NCI-H2107 treated with DMSO at 0.1 percent for 48 hours (cell line): ENCODE measurements at regions not wholly inside any gene's neighbourhood (a gene's known extent, or its start where the extent isn't known, plus 50 kb on each side); places are given as distances from the start of the nearest gene placed in this dataset.

Source experiments
- DNase-seq: peaks from one replicate; lab custom pipeline; 2025; ENCODE audit not compliant: unreplicated experiment; lab: John Stamatoyannopoulos, UW

DNA sequence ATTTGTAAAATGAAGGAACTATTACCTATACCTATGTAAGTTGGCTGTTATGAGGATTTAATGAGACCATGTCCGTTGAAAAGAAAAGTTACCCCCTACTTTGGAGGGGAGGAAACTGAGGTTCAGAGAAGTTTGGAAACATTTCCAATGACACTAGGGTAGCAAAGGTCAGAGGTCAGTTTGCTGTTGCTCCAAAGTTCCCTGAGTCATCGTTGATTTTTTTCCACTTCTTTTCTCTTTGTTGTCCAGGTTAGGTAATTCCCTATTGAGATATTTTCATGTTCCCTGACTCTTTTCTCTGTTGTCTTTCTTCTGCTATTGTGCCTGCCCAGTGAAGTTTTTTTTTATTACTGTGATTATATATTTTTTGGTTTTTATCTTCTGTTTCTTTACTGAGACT lies 213.8 kb upstream of the C1orf174 start:
- DNase-seq, result no peak

- DNase-seq, result no peak
Observed at GRCh38 chr1:4115191-4115900, 215.3 kb upstream of the C1orf174 start.

DNA sequence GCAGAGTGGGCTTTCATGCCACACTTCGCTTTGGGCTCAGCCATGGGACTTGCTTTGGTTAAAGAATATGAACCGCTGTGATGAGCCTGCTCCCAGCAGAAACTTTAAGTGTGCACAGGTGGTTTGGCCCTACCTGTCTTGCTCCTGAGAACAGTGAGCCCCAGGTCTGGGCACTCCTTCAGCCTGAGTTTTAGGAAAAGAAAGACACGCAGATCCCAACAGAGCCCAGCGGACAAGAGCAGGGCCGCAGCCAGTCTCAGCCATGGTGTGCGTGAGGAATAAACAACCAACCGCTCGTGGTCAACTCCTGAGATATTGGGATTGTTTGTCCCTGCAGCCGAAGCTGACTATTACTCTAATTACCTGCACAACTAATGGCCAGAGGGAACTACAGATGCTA lies 217.1 kb upstream of the C1orf174 start:
- no peak for DNase-seq

DNA sequence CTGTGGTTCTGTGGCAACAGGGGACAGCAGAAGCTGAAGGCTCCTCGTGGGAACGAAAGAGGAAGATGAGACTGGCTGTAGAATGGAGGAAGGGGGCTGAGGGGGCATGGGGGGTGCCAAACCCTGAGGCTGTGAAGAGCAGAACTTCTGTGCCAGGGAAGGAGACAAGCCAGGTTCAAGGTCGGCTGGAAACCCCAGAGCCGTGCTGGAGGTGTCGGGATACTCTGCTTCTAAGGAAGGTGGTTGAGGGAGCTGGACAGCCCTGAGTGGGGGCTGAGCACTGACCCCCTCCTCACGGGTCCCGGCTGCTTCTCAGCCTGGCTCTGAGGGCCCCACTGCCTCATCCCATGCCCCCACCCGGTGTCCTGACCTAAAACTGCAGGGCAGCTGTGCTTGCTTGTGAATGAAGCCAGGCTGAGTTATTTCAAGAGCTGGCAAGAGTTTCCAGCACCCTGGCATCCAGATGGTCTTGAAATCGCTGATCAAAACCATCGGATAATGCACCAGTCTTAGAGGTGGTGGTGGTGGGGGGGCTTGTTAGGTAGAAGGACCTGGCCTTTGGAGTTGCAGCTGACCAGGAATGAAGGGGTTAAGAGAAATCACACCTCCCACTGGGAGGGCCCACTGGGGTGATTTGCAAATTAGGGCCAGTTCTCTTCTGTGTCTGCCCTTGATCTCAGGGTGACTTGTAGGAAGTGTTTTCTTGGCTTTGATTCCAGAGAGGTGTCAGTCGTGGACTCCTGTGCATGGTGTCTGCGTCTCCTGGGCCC lies 218.9 kb upstream of the C1orf174 start:
- no peak for DNase-seq

DNA sequence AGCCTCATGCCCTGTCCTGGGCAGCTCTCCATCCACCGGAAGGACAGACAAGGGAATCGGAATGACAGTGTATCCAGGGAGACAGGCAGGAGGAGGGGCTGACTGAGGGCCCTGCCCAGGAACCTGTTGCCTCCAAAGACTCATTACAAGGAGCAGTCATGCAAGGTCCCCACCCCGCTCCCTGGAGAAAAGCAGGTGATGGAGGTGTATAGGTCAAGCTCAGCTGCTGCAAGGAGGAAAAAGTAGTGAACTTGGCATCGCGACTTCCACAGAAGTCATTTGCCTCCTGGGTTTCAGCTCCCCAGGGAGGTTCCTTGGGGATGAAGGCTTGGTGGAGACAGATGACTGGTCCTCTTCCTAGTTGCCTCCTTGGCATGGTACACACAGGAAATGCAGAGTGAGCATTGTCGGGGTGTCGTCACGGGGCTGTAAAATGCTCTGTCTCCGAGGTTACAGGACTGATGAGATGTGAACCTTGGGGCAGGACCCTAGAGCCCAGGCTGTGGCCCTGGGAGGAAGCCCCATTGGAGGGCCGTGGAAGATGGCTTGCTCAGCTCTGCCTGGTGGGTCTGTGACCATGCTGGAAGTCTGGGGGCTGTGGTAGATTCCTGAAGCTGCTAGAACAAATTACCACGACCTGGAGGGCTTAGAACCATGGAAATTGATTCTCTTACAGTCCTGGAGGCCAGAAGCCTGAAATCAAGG lies 219.6 kb upstream of the C1orf174 start:
- no peak for DNase-seq

- no peak for DNase-seq
Observed at GRCh38 chr1:4120557-4121292, 220.7 kb upstream of the C1orf174 start.

GRCh38 chr1:4121293-4121684 lies 221.2 kb upstream of the C1orf174 start:
- no peak for DNase-seq

DNA sequence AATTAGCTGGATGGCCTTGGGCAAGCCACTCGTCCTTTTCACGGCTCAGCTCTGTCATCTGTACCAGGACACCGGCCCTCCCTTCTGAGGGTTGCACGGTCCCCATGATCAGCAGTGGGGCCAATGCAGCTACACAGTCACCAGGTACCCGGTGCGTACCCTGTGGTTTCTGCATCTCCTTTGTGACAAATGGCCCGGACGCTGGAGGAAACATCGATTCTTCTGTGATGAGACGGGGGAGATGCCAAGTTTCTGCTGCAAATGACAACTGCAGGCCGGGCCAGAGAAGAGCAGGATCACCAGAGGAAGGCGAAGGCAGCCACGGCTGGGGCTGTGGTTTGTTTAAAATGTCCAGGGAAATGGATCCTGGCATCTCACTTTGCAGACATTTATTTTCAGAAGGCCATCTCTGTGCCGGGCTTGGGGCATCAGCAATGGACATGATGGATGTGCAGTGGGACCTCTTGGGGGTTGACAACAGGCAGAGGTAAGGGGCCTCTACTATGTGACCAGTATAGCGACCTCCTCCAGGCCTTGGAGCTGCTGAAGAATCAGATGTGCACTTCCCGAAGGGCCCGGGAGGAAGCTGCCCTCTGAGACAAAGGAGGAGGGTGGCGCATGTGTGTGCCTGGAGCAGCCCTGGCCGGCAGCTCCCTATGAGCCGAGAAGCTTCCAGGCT lies 221.9 kb upstream of the C1orf174 start:
- no peak for DNase-seq

GRCh38 chr1:4122513-4123160 lies 222.6 kb upstream of the C1orf174 start:
- no peak for DNase-seq

DNA sequence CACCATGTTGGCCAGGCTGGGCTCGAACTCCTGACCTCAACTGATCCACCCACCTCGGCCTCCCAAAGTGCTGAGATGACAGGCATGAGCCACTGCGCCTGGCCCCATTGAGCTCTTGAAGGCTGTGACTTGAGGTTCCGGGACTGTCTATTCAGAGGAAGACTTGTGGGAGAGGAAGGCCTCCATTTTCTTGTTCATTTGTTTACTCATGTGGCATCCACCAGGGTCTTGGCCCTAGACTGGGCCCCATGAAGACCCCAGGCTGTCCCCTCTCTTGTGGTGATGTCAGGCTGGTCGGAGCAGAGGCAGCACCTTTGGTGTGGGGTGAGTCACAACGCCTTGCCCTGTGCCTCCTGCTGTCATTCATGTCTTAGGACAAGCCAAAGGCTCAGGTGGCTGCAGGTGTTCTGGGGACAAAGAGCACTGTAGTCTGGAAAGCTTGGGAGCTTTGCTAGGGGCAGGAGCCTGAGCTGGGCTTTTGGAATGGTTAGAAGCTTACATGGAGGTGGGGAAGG lies 224.6 kb upstream of the C1orf174 start:
- DNase-seq, result no peak

DNA sequence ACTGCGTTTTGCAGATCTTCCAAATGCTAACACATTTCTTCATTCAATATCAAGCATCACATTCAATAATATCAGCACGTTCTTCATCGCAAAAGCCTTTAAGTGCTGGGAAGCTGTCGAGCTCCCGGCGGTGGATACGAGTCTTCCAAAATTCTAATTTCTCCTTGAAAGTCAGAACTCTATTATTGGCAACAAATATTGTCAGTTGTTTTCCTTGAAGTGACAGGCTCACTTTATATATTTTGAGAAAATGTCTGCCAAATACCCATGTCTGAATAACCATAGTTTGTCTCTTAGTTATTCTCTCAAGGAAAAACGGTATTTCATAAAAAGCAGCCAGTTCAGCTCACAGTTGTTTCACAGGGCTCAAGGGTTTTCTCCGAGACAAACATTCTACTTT lies 226.2 kb upstream of the C1orf174 start:
- DNase-seq, result no peak

- no peak for DNase-seq
Observed at GRCh38 chr1:4126731-4127591, 226.9 kb upstream of the C1orf174 start.

DNA sequence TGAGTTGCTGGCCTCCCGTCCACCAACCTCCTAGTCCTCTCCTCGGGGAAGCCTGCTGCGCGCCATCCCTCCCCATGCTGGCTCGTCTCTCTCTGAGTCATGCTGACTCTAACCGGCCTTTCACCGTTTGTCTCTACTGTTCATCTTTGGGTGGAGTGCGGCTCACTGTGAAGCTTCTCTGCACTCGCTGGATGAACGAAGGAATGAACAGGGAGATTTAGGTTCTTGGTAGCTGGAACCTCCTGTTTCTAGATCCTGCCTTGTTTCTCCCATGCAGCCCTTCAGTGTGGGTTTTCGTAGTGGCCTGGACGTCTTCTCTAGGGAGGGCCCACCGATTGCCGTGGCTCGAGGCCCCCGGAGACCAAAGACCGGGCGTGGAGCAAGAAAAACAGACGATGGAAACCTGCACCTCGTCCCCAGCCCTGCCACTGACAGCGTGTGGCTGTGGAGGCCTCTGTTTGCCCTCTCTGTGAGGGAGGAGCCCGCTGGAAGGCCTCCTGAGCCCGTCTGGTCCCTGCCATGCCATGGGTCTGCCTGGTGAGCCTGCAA lies 227.6 kb upstream of the C1orf174 start:
- DNase-seq, result no peak

- no peak for DNase-seq
Observed at GRCh38 chr1:4128616-4129015, 228.5 kb upstream of the C1orf174 start.

DNA sequence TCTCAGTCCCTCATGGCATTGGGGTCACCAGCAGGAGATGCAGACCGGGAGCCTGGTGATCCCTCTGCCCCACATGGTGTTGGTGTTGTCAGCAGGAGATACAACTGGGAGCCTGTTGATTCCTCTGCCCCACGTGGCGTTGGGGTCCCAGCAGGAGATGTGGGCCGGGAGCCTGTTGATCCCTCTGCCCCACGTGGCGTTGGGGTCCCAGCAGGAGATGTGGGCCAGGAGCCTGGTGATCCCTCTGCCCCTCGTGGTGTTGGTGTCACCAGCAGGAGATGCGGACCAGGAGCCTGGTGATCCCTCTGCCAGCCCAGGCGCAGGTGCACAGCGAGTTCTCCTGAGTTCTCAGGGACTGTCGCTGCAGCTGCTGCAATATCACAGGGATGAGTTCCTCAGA lies 229.6 kb upstream of the C1orf174 start:
- DNase-seq, result no peak

GRCh38 chr1:4130096-4130495 lies 230.0 kb upstream of the C1orf174 start:
- no peak for DNase-seq

- no peak for DNase-seq
Observed at GRCh38 chr1:4131734-4132133, 231.7 kb upstream of the C1orf174 start.

DNA sequence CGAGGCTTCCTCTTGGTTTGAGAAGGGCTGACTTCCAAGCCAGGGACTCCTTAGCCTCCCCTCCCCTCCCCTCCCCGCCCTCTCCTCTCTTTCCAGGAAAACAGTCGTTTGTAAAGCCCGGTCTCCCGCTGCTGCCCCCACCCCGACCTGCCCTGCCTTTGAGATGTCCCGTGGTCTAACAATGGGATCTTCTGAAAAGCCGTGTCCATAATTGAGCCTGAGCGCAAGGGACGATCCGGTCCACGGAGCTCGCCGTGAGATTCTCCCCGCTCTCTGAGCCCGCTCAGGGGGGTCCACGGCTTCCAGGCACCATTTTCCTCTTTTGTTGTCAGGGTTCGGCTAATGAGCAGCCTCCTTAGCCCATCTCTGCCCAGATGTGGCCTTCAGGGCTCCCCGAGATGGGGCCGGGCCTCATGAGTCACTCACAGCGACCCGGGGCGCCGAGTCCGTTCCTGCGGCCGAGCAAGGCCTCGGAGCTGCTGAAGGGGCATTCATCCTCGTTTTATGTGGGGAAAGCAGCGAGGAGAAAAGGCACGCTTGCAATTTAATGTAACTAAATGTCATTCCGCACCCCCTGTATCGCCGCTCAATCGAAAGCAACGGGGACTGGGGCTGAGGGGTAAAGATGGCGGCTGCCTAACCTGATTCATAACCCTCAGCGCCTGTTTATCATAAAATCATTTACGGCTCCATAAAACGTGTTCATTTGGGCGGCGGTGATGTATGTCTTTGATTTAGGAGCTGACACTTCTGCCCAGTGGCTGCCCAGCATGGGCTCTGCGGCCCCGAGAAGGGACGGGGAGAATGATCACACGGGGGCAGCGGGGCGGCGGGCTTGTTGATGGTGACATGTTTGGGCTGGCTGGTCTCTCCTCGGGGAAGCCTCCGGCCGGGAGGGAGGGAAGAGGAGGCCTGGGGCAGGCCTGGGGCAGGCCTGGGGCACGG lies 232.6 kb upstream of the C1orf174 start:
- DNase-seq, result no peak
